ENCODE measurements at regions not wholly inside any gene's neighbourhood (a gene's known extent, or its start where the extent isn't known, plus 50 kb on each side); places are given as distances from the start of the nearest gene placed in this dataset.

DNA sequence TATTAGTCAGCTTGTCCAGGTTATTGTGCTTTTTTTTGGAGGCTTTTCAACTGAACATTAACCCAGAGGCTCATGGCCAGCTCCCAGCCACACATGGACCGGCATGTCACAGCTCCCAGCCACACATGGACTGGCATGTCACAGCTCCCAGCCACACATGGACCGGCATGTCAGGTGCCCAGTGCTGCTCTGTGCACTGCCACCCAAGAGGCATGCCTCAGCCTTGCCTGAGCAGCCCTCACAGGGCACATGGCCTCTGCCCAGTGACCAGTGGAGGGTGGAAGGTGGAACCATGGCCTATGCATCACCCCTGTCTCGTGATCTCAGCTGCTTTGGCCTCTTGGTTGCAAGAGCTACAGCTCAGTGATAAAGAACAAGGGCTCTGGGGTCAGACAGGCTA is 119.8 kb downstream of the OAT start:
- TF ChIP-seq CTCF (optimal IDR thresholded peaks at IDR 0.05 in 1 of 3, IDR thresholded peaks at IDR 0.05 in 1 of 3, conservative IDR thresholded peaks at IDR 0.05 in 1 of 3; ENCODE audit: extremely low read depth in 1 of 3, insufficient read depth in 2 of 3, low read length in 3 of 3), result no peak
- TF ChIP-seq EZH2 (IDR thresholded peaks at IDR 0.05; ENCODE audit: low read length), result no peak
